Nephron (organoid): ENCODE measurements at regions not wholly inside any gene's neighbourhood (a gene's known extent, or its start where the extent isn't known, plus 50 kb on each side); places are given as distances from the start of the nearest gene placed in this dataset.

ENCODE experiments used
- H3K27ac Mint-ChIP-seq, 3 experiments: 2 replicates each; pipeline ENCODE4 v1.8.0; 2020; ENCODE audit warnings: mixed read lengths in 3 of 3, mild to moderate bottlenecking in 2 of 3, moderate library complexity in 1 of 3
- H3K27me3 Mint-ChIP-seq: 2 replicates; pipeline ENCODE4 v1.8.0; 2021; ENCODE audit warnings: low read depth, mild to moderate bottlenecking, moderate library complexity, mixed read lengths
- H3K36me3 Mint-ChIP-seq: 2 replicates; pipeline ENCODE4 v1.8.0; 2020; ENCODE audit warnings: low read depth, mixed read lengths
- H3K4me1 Mint-ChIP-seq: 2 replicates; pipeline ENCODE4 v1.8.0; 2020; ENCODE audit warnings: mixed read lengths
- H3K4me3 Mint-ChIP-seq, 3 experiments: 2 replicates each; pipeline ENCODE4 v1.8.0; 2020; ENCODE audit warnings: mild to moderate bottlenecking in 3 of 3, mixed read lengths in 3 of 3, moderate library complexity in 2 of 3
- H3K9me3 Mint-ChIP-seq: 2 replicates; pipeline ENCODE4 v1.8.0; 2020; ENCODE audit warnings: mixed read lengths
- TF ChIP-seq, protein P1 (sequence below), 3 experiments: fragments of 200-600 bp; sonication (generic); IDR thresholded peaks; one replicate each; pipeline ENCODE4 v1.5.0; 2021; ENCODE audit warnings: antibody characterized with exemption in 3 of 3; ENCODE audit not compliant: unreplicated experiment in 3 of 3

DNA sequence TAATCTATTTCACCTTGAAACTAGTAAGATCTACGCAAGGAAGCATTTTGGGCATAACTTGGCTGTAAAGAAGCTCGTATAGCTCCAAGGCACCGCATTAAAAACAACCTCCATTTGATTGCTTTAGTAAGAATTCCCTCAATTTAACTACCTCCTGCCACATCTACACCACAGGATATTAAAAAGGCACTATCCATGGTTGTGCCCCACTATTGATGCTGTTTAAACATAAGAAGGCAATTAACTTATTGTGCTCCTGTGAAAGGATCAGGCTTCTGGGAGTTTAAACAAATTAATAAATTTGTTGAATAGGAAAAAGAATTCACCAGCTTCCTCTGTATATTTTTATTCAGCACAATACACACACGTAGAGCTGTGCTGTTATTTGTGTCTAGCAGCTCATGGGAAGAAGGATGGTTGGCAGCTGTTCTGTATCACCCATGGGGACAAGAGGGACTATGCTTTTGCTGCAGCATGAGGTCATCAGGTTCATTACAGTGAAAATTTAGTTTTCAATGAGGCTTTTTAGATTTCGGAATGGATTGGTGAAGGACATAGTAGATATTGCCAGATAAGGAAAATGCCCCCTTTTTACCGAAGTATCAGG lies 513.3 kb downstream of the HAO1 start:
- no peaks in the 10 kb centered on the region for H3K4me1 Mint-ChIP-seq
- TF ChIP-seq, protein P1, sequence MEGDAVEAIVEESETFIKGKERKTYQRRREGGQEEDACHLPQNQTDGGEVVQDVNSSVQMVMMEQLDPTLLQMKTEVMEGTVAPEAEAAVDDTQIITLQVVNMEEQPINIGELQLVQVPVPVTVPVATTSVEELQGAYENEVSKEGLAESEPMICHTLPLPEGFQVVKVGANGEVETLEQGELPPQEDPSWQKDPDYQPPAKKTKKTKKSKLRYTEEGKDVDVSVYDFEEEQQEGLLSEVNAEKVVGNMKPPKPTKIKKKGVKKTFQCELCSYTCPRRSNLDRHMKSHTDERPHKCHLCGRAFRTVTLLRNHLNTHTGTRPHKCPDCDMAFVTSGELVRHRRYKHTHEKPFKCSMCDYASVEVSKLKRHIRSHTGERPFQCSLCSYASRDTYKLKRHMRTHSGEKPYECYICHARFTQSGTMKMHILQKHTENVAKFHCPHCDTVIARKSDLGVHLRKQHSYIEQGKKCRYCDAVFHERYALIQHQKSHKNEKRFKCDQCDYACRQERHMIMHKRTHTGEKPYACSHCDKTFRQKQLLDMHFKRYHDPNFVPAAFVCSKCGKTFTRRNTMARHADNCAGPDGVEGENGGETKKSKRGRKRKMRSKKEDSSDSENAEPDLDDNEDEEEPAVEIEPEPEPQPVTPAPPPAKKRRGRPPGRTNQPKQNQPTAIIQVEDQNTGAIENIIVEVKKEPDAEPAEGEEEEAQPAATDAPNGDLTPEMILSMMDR (IDR thresholded peaks at IDR 0.05; ENCODE audit: unreplicated experiment in 3 of 3) = no peak
- no peaks in the 10 kb centered on the region for H3K9me3 Mint-ChIP-seq

GRCh38 chr20:7428946-7429345 lies 511.3 kb downstream of the HAO1 start:
- Mint-ChIP-seq H3K4me1 (no peaks in the 10 kb centered on the region), H3K27me3 (no peaks in the 10 kb centered on the region), H3K27ac (no peak overlapping the region), H3K36me3 (no peaks in the 10 kb centered on the region), H3K4me3 (no peak overlapping the region), H3K9me3 (no peaks in the 10 kb centered on the region)
- TF ChIP-seq, protein P1 (IDR thresholded peaks at IDR 0.05; ENCODE audit: unreplicated experiment in 3 of 3) = no peak

More for the DNA sequence above, 513.3 kb downstream of the HAO1 start:
- H3K36me3 Mint-ChIP-seq = no peaks in the 10 kb centered on the region
- H3K4me3 Mint-ChIP-seq = no peak overlapping the region
- no peaks in the 10 kb centered on the region for H3K27me3 Mint-ChIP-seq
- H3K27ac Mint-ChIP-seq = no peak overlapping the region

DNA sequence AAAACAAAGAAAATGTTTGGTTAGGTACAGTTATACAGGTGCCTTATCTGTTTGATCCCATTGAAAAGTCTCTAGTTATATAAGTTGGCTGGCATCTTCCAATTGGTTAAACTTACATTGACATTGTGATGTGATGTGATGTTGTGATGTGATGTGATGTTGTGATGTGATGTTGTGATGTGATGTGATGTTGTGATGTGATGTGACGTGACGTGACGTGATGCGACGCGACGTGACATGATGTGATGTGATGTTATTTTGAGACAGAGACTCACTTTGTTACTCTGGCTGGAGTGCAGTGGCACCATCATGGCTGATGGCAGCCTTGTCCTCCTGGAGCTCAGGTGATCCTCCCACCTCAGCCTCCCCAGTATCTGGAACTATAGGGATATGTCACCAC lies 507.6 kb downstream of the HAO1 start:
- Mint-ChIP-seq H3K4me3 (no peak overlapping the region), H3K36me3 (no peaks in the 10 kb centered on the region), H3K27me3 (no peaks in the 10 kb centered on the region), H3K27ac (no peak overlapping the region), H3K9me3 (no peaks in the 10 kb centered on the region), H3K4me1 (no peaks in the 10 kb centered on the region)
- TF ChIP-seq, protein P1 (IDR thresholded peaks at IDR 0.05; ENCODE audit: unreplicated experiment in 3 of 3) = no peak

DNA sequence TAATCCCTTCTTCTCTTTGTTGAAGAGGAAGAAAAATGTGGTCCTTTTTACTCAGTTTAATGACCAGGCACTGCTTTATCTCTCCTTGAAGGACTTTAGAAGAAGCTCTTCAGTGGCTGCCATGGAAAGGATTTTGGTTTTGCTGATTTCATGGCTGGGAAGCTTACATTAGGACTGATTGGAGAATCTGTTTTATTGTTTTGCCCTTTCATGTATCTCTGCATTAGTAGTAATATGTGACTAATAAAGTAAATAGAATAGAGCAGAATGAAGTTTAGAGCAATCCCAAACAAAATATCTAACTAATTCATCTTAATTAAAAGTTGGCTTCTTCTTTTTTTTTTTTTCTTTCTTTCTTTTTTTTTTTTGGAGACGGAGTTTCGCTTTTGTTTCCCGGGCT lies 502.9 kb downstream of the HAO1 start:
- Mint-ChIP-seq H3K9me3 (no peaks in the 10 kb centered on the region), H3K27ac (no peak overlapping the region), H3K27me3 (no peaks in the 10 kb centered on the region), H3K36me3 (no peaks in the 10 kb centered on the region), H3K4me3 (no peak overlapping the region), H3K4me1 (no peaks in the 10 kb centered on the region)
- TF ChIP-seq, protein P1 (IDR thresholded peaks at IDR 0.05; ENCODE audit: unreplicated experiment in 3 of 3) = no peak

DNA sequence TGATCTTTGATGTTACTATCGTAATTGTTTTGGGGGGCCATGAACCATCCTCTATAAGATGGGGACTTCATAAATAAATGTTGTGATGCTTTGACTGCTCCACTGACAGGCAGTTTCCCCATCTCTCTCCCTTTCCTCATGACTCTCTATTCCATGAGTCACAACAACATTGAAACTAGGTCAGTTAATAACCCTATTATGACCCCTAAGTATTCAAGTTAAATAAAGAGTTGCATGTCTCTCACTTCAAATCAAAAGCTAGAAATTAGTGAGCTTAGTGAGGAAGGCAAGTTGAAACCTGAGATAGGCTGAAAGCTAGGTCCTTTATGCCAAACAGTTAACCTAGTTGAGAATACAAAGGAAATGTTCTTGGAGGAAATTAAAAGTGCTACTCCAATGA lies 491.0 kb downstream of the HAO1 start:
- TF ChIP-seq, protein P1 (IDR thresholded peaks at IDR 0.05; ENCODE audit: unreplicated experiment in 3 of 3) = no peak
- no peaks in the 10 kb centered on the region for H3K4me1 Mint-ChIP-seq
- no peak overlapping the region for H3K27ac Mint-ChIP-seq
- no peak overlapping the region for H3K4me3 Mint-ChIP-seq
- no peaks in the 10 kb centered on the region for H3K36me3 Mint-ChIP-seq
- H3K9me3 Mint-ChIP-seq = no peaks in the 10 kb centered on the region
- no peaks in the 10 kb centered on the region for H3K27me3 Mint-ChIP-seq

DNA sequence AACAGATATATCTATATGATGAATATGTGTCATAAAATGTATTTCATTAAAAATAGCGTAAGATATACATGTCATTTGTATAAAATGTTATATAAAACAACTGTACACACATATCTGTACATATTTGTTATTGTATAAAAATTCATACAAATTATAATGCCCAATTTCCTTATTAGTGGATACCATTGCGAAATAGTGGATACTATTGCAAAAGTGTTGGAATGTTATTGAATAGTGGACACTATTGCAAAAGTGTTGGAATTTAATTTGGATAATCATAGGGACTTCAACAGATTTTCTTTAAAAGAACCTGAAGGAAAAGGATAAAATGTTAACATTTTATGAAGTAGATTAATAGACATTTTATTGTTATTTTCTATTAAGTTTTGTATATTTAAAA lies 487.4 kb downstream of the HAO1 start:
- TF ChIP-seq, protein P1 (IDR thresholded peaks at IDR 0.05; ENCODE audit: unreplicated experiment in 3 of 3) = no peak
- no peak overlapping the region for H3K4me3 Mint-ChIP-seq
- no peak overlapping the region for H3K27ac Mint-ChIP-seq
- no peaks in the 10 kb centered on the region for H3K36me3 Mint-ChIP-seq
- no peaks in the 10 kb centered on the region for H3K27me3 Mint-ChIP-seq
- H3K9me3 Mint-ChIP-seq = no peaks in the 10 kb centered on the region
- H3K4me1 Mint-ChIP-seq = no peaks in the 10 kb centered on the region
